ENCODE measurements at regions not wholly inside any gene's neighbourhood (a gene's known extent, or its start where the extent isn't known, plus 50 kb on each side); places are given as distances from the start of the nearest gene placed in this dataset.

DNA sequence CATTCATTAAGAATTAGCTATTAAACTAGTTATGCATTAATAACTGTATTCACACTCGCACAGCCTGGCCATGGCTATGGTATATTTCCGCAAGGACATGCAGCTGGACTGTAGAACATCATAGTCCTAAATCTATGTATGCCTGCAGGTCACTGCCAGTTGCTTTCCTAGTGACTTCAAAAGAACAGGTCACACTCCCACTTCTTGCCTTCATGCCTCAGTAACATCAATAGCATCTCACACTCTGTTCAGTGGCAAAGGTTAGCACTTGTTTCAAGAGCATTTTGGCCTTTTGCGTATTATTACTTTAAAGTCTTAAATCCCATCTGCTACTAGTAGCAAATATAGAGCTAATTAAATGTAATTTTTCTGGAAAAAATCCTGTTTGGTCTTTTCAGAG, 131.4 kb upstream of the DCC start:
- TF ChIP-seq, protein P1, sequence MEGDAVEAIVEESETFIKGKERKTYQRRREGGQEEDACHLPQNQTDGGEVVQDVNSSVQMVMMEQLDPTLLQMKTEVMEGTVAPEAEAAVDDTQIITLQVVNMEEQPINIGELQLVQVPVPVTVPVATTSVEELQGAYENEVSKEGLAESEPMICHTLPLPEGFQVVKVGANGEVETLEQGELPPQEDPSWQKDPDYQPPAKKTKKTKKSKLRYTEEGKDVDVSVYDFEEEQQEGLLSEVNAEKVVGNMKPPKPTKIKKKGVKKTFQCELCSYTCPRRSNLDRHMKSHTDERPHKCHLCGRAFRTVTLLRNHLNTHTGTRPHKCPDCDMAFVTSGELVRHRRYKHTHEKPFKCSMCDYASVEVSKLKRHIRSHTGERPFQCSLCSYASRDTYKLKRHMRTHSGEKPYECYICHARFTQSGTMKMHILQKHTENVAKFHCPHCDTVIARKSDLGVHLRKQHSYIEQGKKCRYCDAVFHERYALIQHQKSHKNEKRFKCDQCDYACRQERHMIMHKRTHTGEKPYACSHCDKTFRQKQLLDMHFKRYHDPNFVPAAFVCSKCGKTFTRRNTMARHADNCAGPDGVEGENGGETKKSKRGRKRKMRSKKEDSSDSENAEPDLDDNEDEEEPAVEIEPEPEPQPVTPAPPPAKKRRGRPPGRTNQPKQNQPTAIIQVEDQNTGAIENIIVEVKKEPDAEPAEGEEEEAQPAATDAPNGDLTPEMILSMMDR (IDR thresholded peaks at IDR 0.05), result no peak
- TF ChIP-seq POLR2A (IDR thresholded peaks at IDR 0.05), result no peak

Data from uterus (tissue), 2 donors.